ENCODE measurements at regions not wholly inside any gene's neighbourhood (a gene's known extent, or its start where the extent isn't known, plus 50 kb on each side); places are given as distances from the start of the nearest gene placed in this dataset.

DNA sequence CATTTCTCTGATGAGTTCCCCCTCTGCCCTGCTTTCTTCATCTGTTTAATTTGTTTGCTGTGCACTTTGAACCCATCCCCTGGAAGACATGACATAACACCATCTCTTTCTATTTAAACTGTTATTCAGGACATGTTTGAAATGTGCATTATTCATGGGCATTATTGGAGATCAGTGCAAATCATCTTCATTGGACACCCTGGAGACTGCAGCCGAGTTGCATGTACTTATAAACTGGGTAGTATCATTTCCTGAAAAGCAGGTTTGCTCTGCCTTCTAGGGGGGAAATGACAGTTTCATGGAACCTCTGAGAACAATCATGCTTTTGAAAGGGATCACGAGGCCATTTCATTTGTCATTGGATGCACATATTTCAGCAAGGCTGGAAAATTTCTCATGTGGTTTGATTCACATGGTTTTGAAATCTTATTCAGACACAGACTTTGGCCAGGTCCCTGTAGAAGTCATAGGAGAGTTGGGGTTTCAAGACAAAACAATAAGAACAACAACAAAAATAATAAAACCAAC lies 462.8 kb upstream of the MEX3C start:
- in situ Hi-C loops (cut with MboI) (loop anchor here (25.0 kb wide), 1 partner anchor 548 kb away; no protein-coding TSS in a partner anchor), intact Hi-C loops (cut with micrococcal nuclease) (no loop called here)
- Histone ChIP-seq H3K79me2 (ENCODE audit: control insufficient read depth, insufficient read depth, low read length) (no peaks in the 10 kb centered on the region), H3K27ac (ENCODE audit: extremely low read depth, low read depth, low read length) (no peak overlapping the region), H2AFZ (ENCODE audit: low read depth, low read length) (no peak overlapping the region), H3K4me3 (no peak overlapping the region), H3K9ac (ENCODE audit: insufficient read depth in 1 of 2, low read depth in 2 of 2, low read length in 2 of 2) (no peak overlapping the region), H4K20me1 (replicated peaks; ENCODE audit: control insufficient read depth, insufficient read depth, low read length) (no peaks in the 10 kb centered on the region), H3K36me3 (ENCODE audit: control insufficient read depth, insufficient read depth, low read length) (no peaks in the 10 kb centered on the region), H3K27me3 (ENCODE audit: control insufficient read depth in 2 of 2, insufficient read depth in 2 of 2, low read length in 2 of 2) (no peaks in the 10 kb centered on the region), H3K9me3 (replicated peaks; ENCODE audit: control insufficient read depth, insufficient read depth, low read depth, low read length) (no peaks in the 10 kb centered on the region), H3K9me1 (ENCODE audit: control insufficient read depth, insufficient read depth, low read length) (no peaks in the 10 kb centered on the region), H3K4me2 (ENCODE audit: insufficient read depth, low read length) (no peak overlapping the region), H3K4me1 (replicated peaks in 1 of 2; ENCODE audit: control insufficient read depth in 2 of 2, insufficient read depth in 2 of 2, low read length in 2 of 2) (no peaks in the 10 kb centered on the region)
- TF ChIP-seq, protein P1, sequence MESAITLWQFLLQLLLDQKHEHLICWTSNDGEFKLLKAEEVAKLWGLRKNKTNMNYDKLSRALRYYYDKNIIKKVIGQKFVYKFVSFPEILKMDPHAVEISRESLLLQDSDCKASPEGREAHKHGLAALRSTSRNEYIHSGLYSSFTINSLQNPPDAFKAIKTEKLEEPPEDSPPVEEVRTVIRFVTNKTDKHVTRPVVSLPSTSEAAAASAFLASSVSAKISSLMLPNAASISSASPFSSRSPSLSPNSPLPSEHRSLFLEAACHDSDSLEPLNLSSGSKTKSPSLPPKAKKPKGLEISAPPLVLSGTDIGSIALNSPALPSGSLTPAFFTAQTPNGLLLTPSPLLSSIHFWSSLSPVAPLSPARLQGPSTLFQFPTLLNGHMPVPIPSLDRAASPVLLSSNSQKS (CRISPR knock-in tag; IDR thresholded peaks at IDR 0.05): no peak
- no peak for TF ChIP-seq CREB1 (IDR thresholded peaks at IDR 0.05)
- no peak for TF ChIP-seq CREB1 (CRISPR knock-in tag; IDR thresholded peaks at IDR 0.05)
- no peak for TF ChIP-seq JUNB (CRISPR knock-in tag; conservative IDR thresholded peaks at IDR 0.05)
- TF ChIP-seq U2AF1 (optimal IDR thresholded peaks at IDR 0.05; ENCODE audit: low read depth, low read length): no peak
- no peak for TF ChIP-seq RFX5 (IDR thresholded peaks at IDR 0.05; ENCODE audit: low read depth, low read length)
- TF ChIP-seq NBN (IDR thresholded peaks at IDR 0.05; ENCODE audit: low read depth): no peak
- TF ChIP-seq RBM17 (IDR thresholded peaks at IDR 0.05; ENCODE audit: borderline replicate concordance, low read depth, low read length): no peak
- TF ChIP-seq HLTF (IDR thresholded peaks at IDR 0.05): no peak
- no peak for TF ChIP-seq NFYB (IDR thresholded peaks at IDR 0.05; ENCODE audit: extremely low read depth, insufficient read length)
- TF ChIP-seq CBX1 (IDR thresholded peaks at IDR 0.05; ENCODE audit: low read depth): no peak
- TF ChIP-seq SMARCC2 (IDR thresholded peaks at IDR 0.05; ENCODE audit: low read depth): no peak
- TF ChIP-seq TBL1XR1 (IDR thresholded peaks at IDR 0.05; ENCODE audit: low read length in 2 of 2): no peak
- TF ChIP-seq ZNF77 (CRISPR knock-in tag; IDR thresholded peaks at IDR 0.05): no peak
- TF ChIP-seq, protein P2, sequence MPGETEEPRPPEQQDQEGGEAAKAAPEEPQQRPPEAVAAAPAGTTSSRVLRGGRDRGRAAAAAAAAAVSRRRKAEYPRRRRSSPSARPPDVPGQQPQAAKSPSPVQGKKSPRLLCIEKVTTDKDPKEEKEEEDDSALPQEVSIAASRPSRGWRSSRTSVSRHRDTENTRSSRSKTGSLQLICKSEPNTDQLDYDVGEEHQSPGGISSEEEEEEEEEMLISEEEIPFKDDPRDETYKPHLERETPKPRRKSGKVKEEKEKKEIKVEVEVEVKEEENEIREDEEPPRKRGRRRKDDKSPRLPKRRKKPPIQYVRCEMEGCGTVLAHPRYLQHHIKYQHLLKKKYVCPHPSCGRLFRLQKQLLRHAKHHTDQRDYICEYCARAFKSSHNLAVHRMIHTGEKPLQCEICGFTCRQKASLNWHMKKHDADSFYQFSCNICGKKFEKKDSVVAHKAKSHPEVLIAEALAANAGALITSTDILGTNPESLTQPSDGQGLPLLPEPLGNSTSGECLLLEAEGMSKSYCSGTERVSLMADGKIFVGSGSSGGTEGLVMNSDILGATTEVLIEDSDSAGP (CRISPR knock-in tag; IDR thresholded peaks at IDR 0.05): no peak
- TF ChIP-seq MEF2D (tag; conservative IDR thresholded peaks at IDR 0.05; ENCODE audit: low read depth): no peak
- no peak for TF ChIP-seq FOXM1 (IDR thresholded peaks at IDR 0.05; ENCODE audit: low read depth)
- no peak for TF ChIP-seq FOXM1 (CRISPR knock-in tag; IDR thresholded peaks at IDR 0.05; ENCODE audit: low read depth)
- no peak for TF ChIP-seq SAFB (IDR thresholded peaks at IDR 0.05; ENCODE audit: borderline replicate concordance, low read depth, low read length)
- TF ChIP-seq ARHGAP35 (IDR thresholded peaks at IDR 0.05; ENCODE audit: partially characterized antibody): no peak
- TF ChIP-seq CBX5 (IDR thresholded peaks at IDR 0.05; ENCODE audit: borderline replicate concordance, low read depth): no peak
- no peak for DNase-seq (ENCODE audit: extremely low read depth in 1 of 4, low spot score in 3 of 4)
- no peak for ATAC-seq
- ChIA-PET CTCF (ENCODE audit: low intra/inter-chr PET ratio) (no interaction called here), POLR2A (interaction anchor here (1.0 kb wide), 1 partner anchor 8 kb away, joined by 3 read pairs; no protein-coding TSS in a partner anchor)
- 0% methylated on average over 2 of the region's 2 CpGs for WGBS (ENCODE audit: insufficient coverage, low coverage, missing lambda C conversion rate)
- FAIRE-seq: no peak
- no TSS peak for BruUV-seq (replicated peaks)

All from K562 (cell line).